HCT116 (cell line): ENCODE measurements at regions not wholly inside any gene's neighbourhood (a gene's known extent, or its start where the extent isn't known, plus 50 kb on each side); places are given as distances from the start of the nearest gene placed in this dataset.

Experiments
- ATAC-seq: fragments of 200-7000 bp; cut with Tn5 transposase; 2 replicates; pipeline ENCODE4 v1.9.1; 2020; ENCODE audit warnings: mild to moderate bottlenecking, moderate library complexity
- BruUV-seq: library from RNA; stranded (reverse); fragments of 400-500 nt; replicated peaks from 2 replicates; lab custom pipeline; 2021; lab: Mats Ljungman, UMichigan
- CTCF ChIA-PET: fragments of 300-600 bp; sonication (Branson Sonifier 250); formaldehyde crosslinking; loops from one replicate; lab custom pipeline; 2021; ENCODE audit warnings: antibody characterized with exemption; lab: Charles Lee
- POLR2A ChIA-PET: fragments of 300-600, 350-600 bp; sonication (Branson Sonifier 250); formaldehyde crosslinking; loops from one replicate; lab custom pipeline; 2021; ENCODE audit warnings: antibody characterized with exemption; lab: Charles Lee
- RAD21 ChIA-PET, 2 experiments: fragments of 300-600 bp; sonication (Branson Sonifier 250); formaldehyde crosslinking; loops; one replicate each; lab custom pipeline; 2023; ENCODE audit warnings: low total read pairs in 2 of 2; ENCODE audit not compliant: uncharacterized antibody in 2 of 2, unreplicated experiment in 2 of 2, low non-redundant PET in 1 of 2; lab: Charles Lee
- DNase-seq: peaks from one replicate; pipeline ENCODE4 v3.0.0-alpha.2; 2010; ENCODE audit warnings: low read depth, low spot score
- H2AFZ ChIP-seq: fragments of 200-600 bp; shearing (Covaris generic), sonication (generic); 2 replicates; pipeline ENCODE4 v1.6.1; 2017; ENCODE audit warnings: low read depth, mixed run types, mixed read lengths, antibody characterized with exemption, low read length; ENCODE audit not compliant: poor library complexity, severe bottlenecking
- H3K27ac ChIP-seq: 2 replicates; pipeline ENCODE4 v1.5.1; 2012; ENCODE audit warnings: low read depth, low read length
- H3K27me3 ChIP-seq: fragments of 200-600 bp; sonication (generic); 2 replicates; pipeline ENCODE4 v1.6.1; 2016; ENCODE audit warnings: mixed run types, low read length, mixed read lengths; ENCODE audit not compliant: insufficient read depth
- H3K36me3 ChIP-seq, 2 experiments: fragments of 200-500 bp in 1 of 2; fragments of 200-600 bp in 1 of 2; sonication (Bioruptor generic) in 1 of 2; sonication (generic) in 1 of 2; 2 replicates each; pipeline versions ENCODE4 v1.5.1 to v1.6.1; 2014 to 2016; ENCODE audit warnings: low read length in 2 of 2, inconsistent platforms in 1 of 2, mixed read lengths in 1 of 2, mixed run types in 1 of 2; ENCODE audit not compliant: insufficient read depth in 2 of 2, control insufficient read depth in 1 of 2
- H3K4me1 ChIP-seq, 2 experiments: fragments of 200-600 bp in 1 of 2; sonication (generic) in 1 of 2; 2 replicates each; pipeline versions ENCODE4 v1.5.1 to v1.6.1; 2012 to 2017; ENCODE audit warnings: low read length in 2 of 2, inconsistent platforms in 1 of 2, mild to moderate bottlenecking in 1 of 2, mixed read lengths in 1 of 2, mixed run types in 1 of 2, moderate library complexity in 1 of 2; ENCODE audit not compliant: insufficient read depth in 2 of 2, control insufficient read depth in 1 of 2
- H3K4me2 ChIP-seq: fragments of 200-600 bp; sonication (generic); 2 replicates; pipeline ENCODE4 v1.6.1; 2017; ENCODE audit warnings: mixed run types, low read length, mixed read lengths
- H3K4me3 ChIP-seq, 2 experiments: fragments of 200-600 bp in 1 of 2; sonication (generic) in 1 of 2; replicated peaks in 1 of 2; 2 replicates each; pipeline ENCODE4 v1.5.1; 2011 to 2016; ENCODE audit warnings: low read length in 2 of 2, control low read depth in 1 of 2, low read depth in 1 of 2, mild to moderate bottlenecking in 1 of 2, mixed read lengths in 1 of 2, mixed run types in 1 of 2
- H3K79me2 ChIP-seq: fragments of 200-600 bp; sonication (generic); 2 replicates; pipeline ENCODE4 v1.6.1; 2017; ENCODE audit warnings: mild to moderate bottlenecking, mixed run types, low read length, moderate library complexity, mixed read lengths; ENCODE audit not compliant: insufficient read depth
- H3K9ac ChIP-seq: fragments of 200-600 bp; sonication (generic); 2 replicates; pipeline ENCODE4 v1.6.1; 2016; ENCODE audit warnings: low read length, mixed read lengths
- H3K9me2 ChIP-seq: fragments of 200-600 bp; sonication (generic), shearing (Covaris generic); 2 replicates; pipeline ENCODE4 v1.6.1; 2017; ENCODE audit warnings: mixed run types, mild to moderate bottlenecking, moderate library complexity; ENCODE audit not compliant: insufficient read depth
- H3K9me3 ChIP-seq, 2 experiments: fragments of 200-500 bp in 1 of 2; fragments of 200-600 bp in 1 of 2; sonication (Bioruptor generic) in 1 of 2; sonication (generic) in 1 of 2; 2 replicates each; pipeline ENCODE4 v1.6.1; 2014 to 2017; ENCODE audit warnings: low read length in 2 of 2, mixed read lengths in 2 of 2, inconsistent platforms in 1 of 2, low read depth in 1 of 2, mild to moderate bottlenecking in 1 of 2, mixed run types in 1 of 2, moderate library complexity in 1 of 2; ENCODE audit not compliant: control insufficient read depth in 1 of 2, insufficient read depth in 1 of 2
- H4K20me1 ChIP-seq: fragments of 200-600 bp; sonication (generic), shearing (Covaris generic); 2 replicates; pipeline ENCODE4 v1.6.1; 2017; ENCODE audit warnings: mixed run types, mild to moderate bottlenecking, moderate library complexity; ENCODE audit not compliant: insufficient read depth
- ATF3 ChIP-seq: IDR thresholded peaks from 2 replicates; pipeline ENCODE4 v1.6.1; 2012
- CEBPB ChIP-seq: IDR thresholded peaks from 2 replicates; pipeline ENCODE4 v1.6.1; 2012; ENCODE audit warnings: low read depth
- EGR1 ChIP-seq: IDR thresholded peaks from 2 replicates; pipeline ENCODE4 v1.6.1; 2012; ENCODE audit warnings: low read depth
- EZH2 ChIP-seq: fragments of 200-600 bp; sonication (generic); IDR thresholded peaks from 2 replicates; pipeline ENCODE4 v1.6.1; 2017; ENCODE audit warnings: antibody characterized with exemption, mixed run types
- MAX ChIP-seq: IDR thresholded peaks from 2 replicates; pipeline ENCODE4 v1.6.1; 2012
- POLR2A ChIP-seq: IDR thresholded peaks from 2 replicates; pipeline ENCODE4 v1.7.0; 2011; ENCODE audit warnings: borderline replicate concordance; ENCODE audit not compliant: insufficient read depth, insufficient read length; ENCODE audit errors: extremely low read depth
- RAD21 ChIP-seq: IDR thresholded peaks from 2 replicates; pipeline ENCODE4 v1.6.1; 2012; ENCODE audit warnings: low read depth, mild to moderate bottlenecking
- SIN3A ChIP-seq: IDR thresholded peaks from 2 replicates; pipeline ENCODE4 v1.6.1; 2012; ENCODE audit warnings: low read depth
- SP1 ChIP-seq: IDR thresholded peaks from 2 replicates; pipeline ENCODE4 v1.6.1; 2012; ENCODE audit warnings: low read depth
- SRF ChIP-seq: IDR thresholded peaks from 2 replicates; pipeline ENCODE4 v1.6.1; 2012; ENCODE audit warnings: low read depth
- TCF7L2 ChIP-seq: IDR thresholded peaks from 2 replicates; pipeline ENCODE4 v1.7.0; 2011; ENCODE audit warnings: borderline replicate concordance, inconsistent platforms; ENCODE audit not compliant: insufficient read depth, insufficient read length; ENCODE audit errors: extremely low read depth
- YY1 ChIP-seq: IDR thresholded peaks from 2 replicates; pipeline ENCODE4 v1.6.1; 2011; ENCODE audit warnings: low read length, low read depth, moderate library complexity, mild to moderate bottlenecking; ENCODE audit not compliant: insufficient replicate concordance; ENCODE audit errors: extremely low read depth
- ZFX ChIP-seq: fragments of 450-650 bp; IDR thresholded peaks from 2 replicates; pipeline ENCODE4 v1.6.1; 2017
- intact Hi-C: fragments of 100-400 bp; cut with micrococcal nuclease; formaldehyde crosslinking; loops from 2 replicates; pipeline ENCODE4 v1.10.0; 2022

GRCh38 chr1:116252785-116253184, 120.3 kb upstream of the ATP1A1 start:
- Histone ChIP-seq H3K4me2 (no peak overlapping the region), H3K4me1 (peaks cover 0 to 3% of the 10 kb centered on the region in 2 experiments; a peak in 1 of 4 replicates), H4K20me1 (no peaks in the 10 kb centered on the region), H3K9me2 (no peaks in the 10 kb centered on the region), H3K9ac (no peak overlapping the region), H3K27ac (no peak overlapping the region), H3K4me3 (no peak overlapping the region), H3K79me2 (no peaks in the 10 kb centered on the region), H3K36me3 (no peaks in the 10 kb centered on the region), H2AFZ (no peak overlapping the region), H3K9me3 (no peaks in the 10 kb centered on the region), H3K27me3 (no peaks in the 10 kb centered on the region)
- BruUV-seq, result no TSS peak
- ChIA-PET RAD21 (no interaction called here), POLR2A (no interaction called here), CTCF (no interaction called here)
- intact Hi-C loops, result no loop called here
- TF ChIP-seq SRF, result no peak
- TF ChIP-seq POLR2A, result no peak
- TF ChIP-seq SP1, result no peak
- TF ChIP-seq TCF7L2, result no peak
- TF ChIP-seq EZH2, result no peak
- TF ChIP-seq ZFX, result no peak
- ATAC-seq (no peak), DNase-seq (no peak)

GRCh38 chr1:116253566-116254382, 119.3 kb upstream of the ATP1A1 start:
- no peak overlapping the region for H3K9ac ChIP-seq

More at GRCh38 chr1:116253566-116254382, 119.3 kb upstream of the ATP1A1 start:
- TF ChIP-seq SIN3A, result no peak
- TF ChIP-seq ATF3, result no peak
- TF ChIP-seq POLR2A, result no peak
- no peak for TF ChIP-seq CEBPB
- TF ChIP-seq YY1, result no peak
- no peak for TF ChIP-seq ZFX
- TF ChIP-seq MAX, result no peak
- TF ChIP-seq EGR1, result no peak
- TF ChIP-seq SP1, result no peak
- TF ChIP-seq RAD21, result no peak
- no peaks in the 10 kb centered on the region for H3K9me2 ChIP-seq
- peaks cover 0 to 3% of the 10 kb centered on the region in 2 experiments; a peak in 1 of 4 replicates for H3K4me1 ChIP-seq
- H3K4me2 ChIP-seq, result no peak overlapping the region
- H2AFZ ChIP-seq, result no peak overlapping the region
- H3K9me3 ChIP-seq, result no peaks in the 10 kb centered on the region
- DNase-seq (no peak), ATAC-seq (no peak)
- intact Hi-C loops, result no loop called here
- ChIA-PET POLR2A (no interaction called here), RAD21 (no interaction called here), CTCF (no interaction called here)
- H3K79me2 ChIP-seq, result no peaks in the 10 kb centered on the region
- no TSS peak for BruUV-seq
- no peaks in the 10 kb centered on the region for H3K27me3 ChIP-seq
- H3K36me3 ChIP-seq, result no peaks in the 10 kb centered on the region
- H3K27ac ChIP-seq, result no peak overlapping the region
- no peak overlapping the region for H3K4me3 ChIP-seq
- no peaks in the 10 kb centered on the region for H4K20me1 ChIP-seq
